RWPE1 (cell line): ENCODE measurements at regions not wholly inside any gene's neighbourhood (a gene's known extent, or its start where the extent isn't known, plus 50 kb on each side); places are given as distances from the start of the nearest gene placed in this dataset.
A peak's percentile ranks its signal among the peaks of the same experiment; 100 is the strongest.

Source experiments
- CTCF ChIA-PET: fragments of 350-600 bp; sonication (Branson Sonifier 250); formaldehyde crosslinking; extraction: SDS; loops from one replicate; lab custom pipeline; 2021; lab: Yijun Ruan, JAX
- POLR2A ChIA-PET: fragments of 400-600 bp; formaldehyde crosslinking; extraction: SDS; loops from one replicate; lab custom pipeline; 2020; ENCODE audit warnings: antibody characterized with exemption; ENCODE audit not compliant: low non-redundant PET; lab: Yijun Ruan, JAX
- DNase-seq: peaks from one replicate; pipeline ENCODE4 v3.0.0; 2012; ENCODE audit warnings: low spot score
- H3K27ac ChIP-seq: fragments of 450-650 bp; 2 replicates; pipeline ENCODE4 v1.5.1; 2017
- TF ChIP-seq, protein P1 (sequence below): fragments of 450-650 bp; conservative IDR thresholded peaks from 2 replicates; pipeline ENCODE4 v1.5.1; 2017; ENCODE audit warnings: low read depth, mild to moderate bottlenecking

- DNase-seq: peak; percentile 20
- TF ChIP-seq, protein P1, sequence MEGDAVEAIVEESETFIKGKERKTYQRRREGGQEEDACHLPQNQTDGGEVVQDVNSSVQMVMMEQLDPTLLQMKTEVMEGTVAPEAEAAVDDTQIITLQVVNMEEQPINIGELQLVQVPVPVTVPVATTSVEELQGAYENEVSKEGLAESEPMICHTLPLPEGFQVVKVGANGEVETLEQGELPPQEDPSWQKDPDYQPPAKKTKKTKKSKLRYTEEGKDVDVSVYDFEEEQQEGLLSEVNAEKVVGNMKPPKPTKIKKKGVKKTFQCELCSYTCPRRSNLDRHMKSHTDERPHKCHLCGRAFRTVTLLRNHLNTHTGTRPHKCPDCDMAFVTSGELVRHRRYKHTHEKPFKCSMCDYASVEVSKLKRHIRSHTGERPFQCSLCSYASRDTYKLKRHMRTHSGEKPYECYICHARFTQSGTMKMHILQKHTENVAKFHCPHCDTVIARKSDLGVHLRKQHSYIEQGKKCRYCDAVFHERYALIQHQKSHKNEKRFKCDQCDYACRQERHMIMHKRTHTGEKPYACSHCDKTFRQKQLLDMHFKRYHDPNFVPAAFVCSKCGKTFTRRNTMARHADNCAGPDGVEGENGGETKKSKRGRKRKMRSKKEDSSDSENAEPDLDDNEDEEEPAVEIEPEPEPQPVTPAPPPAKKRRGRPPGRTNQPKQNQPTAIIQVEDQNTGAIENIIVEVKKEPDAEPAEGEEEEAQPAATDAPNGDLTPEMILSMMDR: peak; percentile 90
- no peak overlapping the region for H3K27ac ChIP-seq
- CTCF ChIA-PET: interaction anchor here (0.5 to 1.0 kb wide), 6 partner anchors 13 to 1688 kb away, joined by 3 to 6 read pairs (median 3); no protein-coding TSS in a partner anchor
- POLR2A ChIA-PET: no interaction called here
Measured at GRCh38 chr9:101977614-101978210, 239.3 kb upstream of the GRIN3A start.

- ChIA-PET CTCF (no interaction called here), POLR2A (no interaction called here)
- no peak for DNase-seq
- TF ChIP-seq, protein P1: no peak
- H3K27ac ChIP-seq: no peak overlapping the region
Measured at GRCh38 chr9:101970609-101971008, 232.2 kb upstream of the GRIN3A start.

GRCh38 chr9:101968392-101968791, 229.9 kb upstream of the GRIN3A start:
- ChIA-PET CTCF (no interaction called here), POLR2A (no interaction called here)
- TF ChIP-seq, protein P1: no peak
- no peak for DNase-seq
- H3K27ac ChIP-seq: no peak overlapping the region

DNA sequence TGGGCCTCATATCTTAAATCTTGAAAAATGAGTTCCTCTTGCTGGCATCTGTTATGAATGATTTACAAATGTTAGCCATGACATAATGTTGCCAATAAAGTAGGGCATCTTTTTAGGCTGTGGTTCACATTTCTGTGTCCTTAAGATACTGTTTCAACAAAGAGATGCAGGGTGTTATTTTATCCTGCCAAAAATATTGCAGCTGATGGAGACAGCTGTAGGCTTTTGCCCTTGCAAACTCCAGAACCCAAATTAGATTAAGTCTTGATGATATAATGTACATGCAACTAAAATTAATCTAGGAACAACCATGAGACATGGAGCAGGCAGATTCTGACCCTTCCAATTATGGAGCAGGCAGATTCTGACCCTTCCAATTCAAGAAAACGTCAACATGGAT, 228.2 kb upstream of the GRIN3A start:
- TF ChIP-seq, protein P1: no peak
- H3K27ac ChIP-seq: no peak overlapping the region
- ChIA-PET CTCF (no interaction called here), POLR2A (no interaction called here)
- DNase-seq: no peak

GRCh38 chr9:101957705-101958104, 219.3 kb upstream of the GRIN3A start:
- POLR2A ChIA-PET: no interaction called here
- DNase-seq: no peak
- TF ChIP-seq, protein P1: no peak
- CTCF ChIA-PET: no interaction called here
- no peak overlapping the region for H3K27ac ChIP-seq

GRCh38 chr9:101951598-101951997, 213.2 kb upstream of the GRIN3A start:
- POLR2A ChIA-PET: no interaction called here
- TF ChIP-seq, protein P1: no peak
- H3K27ac ChIP-seq: no peak overlapping the region
- CTCF ChIA-PET: no interaction called here
- DNase-seq: no peak
